Body of pancreas (tissue), 4 donors: ENCODE measurements at regions not wholly inside any gene's neighbourhood (a gene's known extent, or its start where the extent isn't known, plus 50 kb on each side); places are given as distances from the start of the nearest gene placed in this dataset.

ENCODE experiments used
- CTCF ChIP-seq, 7 experiments: fragments of 450-650 bp in 4 of 7; fragments of 200-600 bp in 3 of 7; sonication (generic) in 3 of 7; IDR thresholded peaks; one replicate each; pipeline ENCODE4 v1.5.1; 2016 to 2019; ENCODE audit warnings: antibody characterized with exemption in 7 of 7
- POLR2A ChIP-seq, 3 donors: fragments of 450-650 bp; IDR thresholded peaks; one replicate each; pipeline ENCODE4 v1.6.1; 2016; ENCODE audit warnings: antibody characterized with exemption in 3 of 3, mild to moderate bottlenecking in 2 of 3

DNA sequence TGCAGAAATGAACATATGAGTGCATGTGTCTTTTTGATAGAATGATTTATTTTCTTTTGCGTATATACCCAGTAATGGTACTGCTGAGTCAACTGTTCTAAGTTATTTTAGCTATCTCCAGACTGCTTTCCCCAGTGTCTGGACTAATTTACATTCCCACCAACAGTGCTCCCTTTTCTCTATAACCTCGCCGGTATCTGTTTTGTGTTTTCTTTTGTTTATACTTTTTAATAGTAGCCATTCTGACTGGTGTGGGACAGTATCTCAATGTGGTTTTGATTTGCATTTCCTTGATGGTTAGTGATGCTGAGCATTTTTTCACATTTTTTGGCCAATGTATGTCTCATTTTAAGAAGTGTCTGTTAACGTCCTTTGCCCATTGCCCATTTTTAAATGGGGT is 218.6 kb upstream of the KCNIP4 start:
- no peak for TF ChIP-seq CTCF (IDR thresholded peaks at IDR 0.05)
- TF ChIP-seq POLR2A (IDR thresholded peaks at IDR 0.05) = no peak
